ENCODE measurements at regions not wholly inside any gene's neighbourhood (a gene's known extent, or its start where the extent isn't known, plus 50 kb on each side); places are given as distances from the start of the nearest gene placed in this dataset.
"Not testable (repeated sequence)": the region's sequence is repeated elsewhere in the genome, so short reads cannot be mapped to it uniquely, and the experiment has no call there.

- DNase-seq (ENCODE audit: low spot score), result no peak
Measured at GRCh38 chr2:139550341-139550740, 770.2 kb upstream of the NXPH2 start.

GRCh38 chr2:139544186-139544851 is 764.1 kb upstream of the NXPH2 start:
- no peak for DNase-seq (ENCODE audit: low spot score)

GRCh38 chr2:139538332-139539020 is 758.3 kb upstream of the NXPH2 start:
- DNase-seq (ENCODE audit: low spot score), result not testable (repeated sequence)

GRCh38 chr2:139529080-139529479 is 748.9 kb upstream of the NXPH2 start:
- no peak for DNase-seq (ENCODE audit: low spot score)

- no peak for DNase-seq (ENCODE audit: low spot score)
Measured at GRCh38 chr2:139526781-139527180, 746.6 kb upstream of the NXPH2 start.

GRCh38 chr2:139518321-139518720 is 738.1 kb upstream of the NXPH2 start:
- peak; percentile 3 for DNase-seq (ENCODE audit: low spot score)

GRCh38 chr2:139514951-139515350 is 734.8 kb upstream of the NXPH2 start:
- no peak for DNase-seq (ENCODE audit: low spot score)

- DNase-seq (ENCODE audit: low spot score), result no peak
Measured at GRCh38 chr2:139495851-139496250, 715.7 kb upstream of the NXPH2 start.

GRCh38 chr2:139492131-139492680 is 712.0 kb upstream of the NXPH2 start:
- DNase-seq (ENCODE audit: low spot score), result no peak

GRCh38 chr2:139480161-139480650 is 700.0 kb upstream of the NXPH2 start:
- DNase-seq (ENCODE audit: low spot score), result peak; percentile 43

- DNase-seq (ENCODE audit: low spot score), result no peak
Measured at GRCh38 chr2:139478165-139478914, 698.1 kb upstream of the NXPH2 start.

GRCh38 chr2:139477618-139478017 is 697.4 kb upstream of the NXPH2 start:
- DNase-seq (ENCODE audit: low spot score), result no peak

- no peak for DNase-seq (ENCODE audit: low spot score)
Measured at GRCh38 chr2:139469985-139470384, 689.8 kb upstream of the NXPH2 start.

GRCh38 chr2:139465789-139466188 is 685.6 kb upstream of the NXPH2 start:
- peak; percentile 31 for DNase-seq (ENCODE audit: low spot score)

- DNase-seq (ENCODE audit: low spot score), result no peak
Measured at GRCh38 chr2:139457873-139458272, 677.7 kb upstream of the NXPH2 start.

GRCh38 chr2:139454251-139454650 is 674.1 kb upstream of the NXPH2 start:
- no peak for DNase-seq (ENCODE audit: low spot score)

GRCh38 chr2:139439100-139439499 is 658.9 kb upstream of the NXPH2 start:
- DNase-seq (ENCODE audit: low spot score), result no peak

- DNase-seq (ENCODE audit: low spot score), result no peak
Measured at GRCh38 chr2:139438478-139438877, 658.3 kb upstream of the NXPH2 start.

- no peak for DNase-seq (ENCODE audit: low spot score)
Measured at GRCh38 chr2:139427164-139427563, 647.0 kb upstream of the NXPH2 start.

GRCh38 chr2:139424101-139424500 is 643.9 kb upstream of the NXPH2 start:
- no peak for DNase-seq (ENCODE audit: low spot score)

- DNase-seq (ENCODE audit: low spot score), result no peak
Measured at GRCh38 chr2:139411236-139411635, 631.0 kb upstream of the NXPH2 start.

GRCh38 chr2:139410833-139411174 is 630.6 kb upstream of the NXPH2 start:
- not testable (repeated sequence) for DNase-seq (ENCODE audit: low spot score)
